RWPE2 (cell line): ENCODE measurements at regions not wholly inside any gene's neighbourhood (a gene's known extent, or its start where the extent isn't known, plus 50 kb on each side); places are given as distances from the start of the nearest gene placed in this dataset.
A peak's percentile ranks its signal among the peaks of the same experiment; 100 is the strongest.

Experiments used
- ATAC-seq: fragments of 200-7000 bp; cut with Tn5 transposase; 3 replicates; pipeline ENCODE4 v1.9.1; 2021; ENCODE audit warnings: low read depth
- DNase-seq: peaks from one replicate; pipeline ENCODE4 v3.0.0-alpha.2; 2020; ENCODE audit warnings: low spot score
- H3K27ac ChIP-seq: fragments of 450-650 bp; 2 replicates; pipeline ENCODE4 v1.5.1; 2017; ENCODE audit warnings: mild to moderate bottlenecking; ENCODE audit not compliant: poor library complexity, severe bottlenecking
- H3K27me3 ChIP-seq: fragments of 250-450 bp; sonication (Bioruptor Pico); 2 replicates; pipeline ENCODE4 v1.5.1; 2021; ENCODE audit warnings: mild to moderate bottlenecking, moderate library complexity; ENCODE audit not compliant: insufficient read depth, poor library complexity, severe bottlenecking
- H3K36me3 ChIP-seq: fragments of 250-450 bp; sonication (Bioruptor Pico); 2 replicates; pipeline ENCODE4 v1.5.1; 2020; ENCODE audit warnings: low read depth, mild to moderate bottlenecking, moderate library complexity
- H3K4me1 ChIP-seq: fragments of 250-450 bp; sonication (Bioruptor Pico); 2 replicates; pipeline ENCODE4 v1.5.1; 2021; ENCODE audit warnings: mild to moderate bottlenecking, moderate library complexity; ENCODE audit not compliant: insufficient read depth, poor library complexity, severe bottlenecking
- H3K4me3 ChIP-seq: fragments of 250-450 bp; sonication (Bioruptor Pico); 2 replicates; pipeline ENCODE4 v1.5.1; 2021; ENCODE audit warnings: mild to moderate bottlenecking, moderate library complexity; ENCODE audit not compliant: severe bottlenecking
- H3K9me3 ChIP-seq: fragments of 250-450 bp; sonication (Bioruptor Pico); 2 replicates; pipeline ENCODE4 v1.5.1; 2021; ENCODE audit warnings: mild to moderate bottlenecking, moderate library complexity; ENCODE audit not compliant: severe bottlenecking
- TF ChIP-seq, protein P1 (sequence below): fragments of 450-650 bp; IDR thresholded peaks from one replicate; pipeline ENCODE4 v1.5.1; 2017; ENCODE audit warnings: mild to moderate bottlenecking, moderate library complexity; ENCODE audit not compliant: poor library complexity, severe bottlenecking

DNA sequence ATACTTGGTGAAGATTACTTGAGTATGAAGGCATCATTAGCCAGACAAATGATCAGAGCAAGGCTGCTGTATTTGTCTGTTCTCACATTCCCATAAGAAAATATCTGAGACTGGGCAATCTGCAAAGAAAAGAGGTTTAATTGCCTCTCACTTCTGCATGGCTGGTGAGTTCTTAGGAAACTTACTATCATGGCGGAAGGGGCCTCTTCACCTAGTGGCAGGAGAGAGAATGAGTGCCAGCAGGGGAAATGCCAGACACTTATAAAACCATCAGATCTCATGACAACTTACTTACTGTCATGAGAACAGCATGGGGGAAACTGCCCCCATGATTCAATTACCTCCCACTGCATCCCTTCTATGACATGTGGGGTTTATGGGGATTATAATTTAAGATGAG, 452.3 kb downstream of the GALR1 start:
- H3K27ac ChIP-seq, result no peak overlapping the region
- TF ChIP-seq, protein P1, sequence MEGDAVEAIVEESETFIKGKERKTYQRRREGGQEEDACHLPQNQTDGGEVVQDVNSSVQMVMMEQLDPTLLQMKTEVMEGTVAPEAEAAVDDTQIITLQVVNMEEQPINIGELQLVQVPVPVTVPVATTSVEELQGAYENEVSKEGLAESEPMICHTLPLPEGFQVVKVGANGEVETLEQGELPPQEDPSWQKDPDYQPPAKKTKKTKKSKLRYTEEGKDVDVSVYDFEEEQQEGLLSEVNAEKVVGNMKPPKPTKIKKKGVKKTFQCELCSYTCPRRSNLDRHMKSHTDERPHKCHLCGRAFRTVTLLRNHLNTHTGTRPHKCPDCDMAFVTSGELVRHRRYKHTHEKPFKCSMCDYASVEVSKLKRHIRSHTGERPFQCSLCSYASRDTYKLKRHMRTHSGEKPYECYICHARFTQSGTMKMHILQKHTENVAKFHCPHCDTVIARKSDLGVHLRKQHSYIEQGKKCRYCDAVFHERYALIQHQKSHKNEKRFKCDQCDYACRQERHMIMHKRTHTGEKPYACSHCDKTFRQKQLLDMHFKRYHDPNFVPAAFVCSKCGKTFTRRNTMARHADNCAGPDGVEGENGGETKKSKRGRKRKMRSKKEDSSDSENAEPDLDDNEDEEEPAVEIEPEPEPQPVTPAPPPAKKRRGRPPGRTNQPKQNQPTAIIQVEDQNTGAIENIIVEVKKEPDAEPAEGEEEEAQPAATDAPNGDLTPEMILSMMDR, result no peak
- no peak for ATAC-seq
- no peak overlapping the region for H3K4me3 ChIP-seq
- peaks cover 3% of the 10 kb centered on the region for H3K27me3 ChIP-seq
- no peaks in the 10 kb centered on the region for H3K36me3 ChIP-seq
- DNase-seq, result no peak
- no peaks in the 10 kb centered on the region for H3K4me1 ChIP-seq
- no peaks in the 10 kb centered on the region for H3K9me3 ChIP-seq

DNA sequence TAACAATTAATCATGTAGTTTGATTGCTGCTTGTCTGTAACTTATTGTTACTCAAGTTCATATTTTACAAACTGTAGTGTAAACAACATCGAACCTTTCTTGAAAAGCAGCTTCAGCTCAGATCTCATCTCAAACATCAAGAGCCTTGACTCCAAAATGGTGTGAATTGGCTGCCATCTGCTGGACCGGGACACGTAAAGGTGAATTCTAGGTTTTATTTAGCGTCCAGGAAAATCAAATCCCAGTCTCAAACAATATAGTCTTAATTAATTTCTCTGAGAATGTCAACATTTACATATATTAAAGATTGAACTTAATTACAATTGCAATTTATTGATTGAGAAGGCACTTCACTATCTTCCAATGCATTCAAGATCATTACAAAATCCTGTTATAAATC, 453.0 kb downstream of the GALR1 start:
- DNase-seq (no peak), ATAC-seq (no peak)
- H3K27me3 ChIP-seq, result peaks cover 3% of the 10 kb centered on the region
- H3K4me1 ChIP-seq, result no peaks in the 10 kb centered on the region
- H3K9me3 ChIP-seq, result no peaks in the 10 kb centered on the region
- H3K27ac ChIP-seq, result no peak overlapping the region
- no peaks in the 10 kb centered on the region for H3K36me3 ChIP-seq
- TF ChIP-seq, protein P1, result peak; percentile 55
- no peak overlapping the region for H3K4me3 ChIP-seq

DNA sequence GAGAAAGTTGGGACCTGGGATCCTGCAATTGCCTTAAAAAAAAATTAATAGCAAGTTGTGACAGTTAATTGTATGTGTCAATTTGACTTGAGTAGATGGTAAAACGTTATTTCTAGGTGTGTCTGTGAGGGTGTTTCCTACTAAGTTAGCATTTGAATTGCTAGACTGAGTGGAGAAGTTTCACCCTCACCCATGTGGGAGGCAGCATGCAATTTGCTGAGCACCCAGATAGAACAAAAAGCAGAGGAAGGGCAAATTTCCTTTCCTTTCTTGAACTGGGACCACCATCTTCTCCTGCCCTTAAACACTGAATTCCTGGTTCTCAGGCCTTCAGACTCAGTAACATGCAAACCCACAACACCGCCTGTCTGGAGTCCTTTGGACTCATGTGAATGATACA, 455.7 kb downstream of the GALR1 start:
- H3K36me3 ChIP-seq, result no peaks in the 10 kb centered on the region
- TF ChIP-seq, protein P1, result no peak
- no peak for ATAC-seq

DNA sequence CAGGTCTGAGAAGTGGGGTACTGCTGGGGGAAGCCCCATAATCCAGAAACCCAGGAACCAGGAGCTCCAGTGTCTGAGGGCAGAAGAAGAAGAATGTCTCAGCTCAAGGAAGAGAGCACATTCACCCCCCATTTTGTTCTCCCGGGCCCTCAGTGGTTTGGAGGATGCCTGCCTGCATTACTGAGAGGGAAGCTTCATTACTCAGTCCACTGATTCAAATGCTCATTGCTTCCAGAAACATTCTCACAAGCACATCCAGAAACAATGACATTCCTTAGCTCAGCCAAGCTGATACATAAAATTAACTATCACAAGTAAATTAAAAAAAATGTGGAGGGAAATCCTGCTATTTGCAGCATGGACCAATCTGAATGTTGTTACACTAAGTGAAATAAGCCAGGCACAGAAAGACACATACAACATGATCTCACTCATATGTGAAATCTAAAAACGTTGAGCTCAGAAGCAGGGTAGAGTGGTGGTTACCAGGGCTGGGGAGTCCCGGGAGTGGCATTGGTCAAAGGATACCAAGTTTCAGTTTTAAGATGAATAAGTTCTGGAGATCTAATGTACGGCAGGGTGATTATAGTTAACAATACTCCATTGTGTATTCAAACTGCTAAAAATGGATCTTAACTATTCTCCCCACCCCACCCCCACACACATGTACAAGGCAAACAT, 459.3 kb downstream of the GALR1 start:
- ATAC-seq, result no peak

More for the DNA sequence above, 455.7 kb downstream of the GALR1 start:
- no peak overlapping the region for H3K4me3 ChIP-seq
- H3K9me3 ChIP-seq, result no peaks in the 10 kb centered on the region
- H3K27me3 ChIP-seq, result no peaks in the 10 kb centered on the region
- no peaks in the 10 kb centered on the region for H3K4me1 ChIP-seq
- H3K27ac ChIP-seq, result no peak overlapping the region
- DNase-seq, result no peak

DNA sequence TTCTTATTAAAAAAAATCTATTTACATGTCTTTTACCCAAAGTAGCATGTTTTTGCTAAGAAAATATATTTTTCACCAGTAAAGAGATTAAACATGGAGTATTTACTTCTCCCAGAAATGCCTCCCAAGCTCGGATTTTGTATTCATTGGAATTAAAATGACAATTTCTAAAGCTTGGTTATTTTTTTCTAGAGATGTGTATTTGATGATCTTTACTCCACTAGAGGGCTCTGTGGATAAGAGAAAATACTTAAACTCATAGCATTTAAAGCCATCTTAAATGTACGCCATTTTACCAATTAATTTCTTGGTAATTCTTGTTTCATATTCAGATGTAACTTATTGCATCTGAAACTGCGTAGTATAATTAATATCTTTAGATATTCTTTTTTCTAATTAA, 461.4 kb downstream of the GALR1 start:
- Histone ChIP-seq H3K4me1 (no peaks in the 10 kb centered on the region), H3K4me3 (no peak overlapping the region), H3K9me3 (no peaks in the 10 kb centered on the region), H3K27ac (no peak overlapping the region), H3K36me3 (no peaks in the 10 kb centered on the region), H3K27me3 (no peaks in the 10 kb centered on the region)
- ATAC-seq, result no peak
- TF ChIP-seq, protein P1, result peak; percentile 45
- no peak for DNase-seq

More for the DNA sequence above, 459.3 kb downstream of the GALR1 start:
- TF ChIP-seq, protein P1, result no peak
- Histone ChIP-seq H3K4me3 (no peak overlapping the region), H3K27ac (no peak overlapping the region), H3K36me3 (no peaks in the 10 kb centered on the region), H3K9me3 (no peaks in the 10 kb centered on the region), H3K4me1 (no peaks in the 10 kb centered on the region), H3K27me3 (no peaks in the 10 kb centered on the region)
- DNase-seq, result no peak
